Liver (tissue), 8 donors: ENCODE measurements at regions not wholly inside any gene's neighbourhood (a gene's known extent, or its start where the extent isn't known, plus 50 kb on each side); places are given as distances from the start of the nearest gene placed in this dataset.

Source experiments
- DNase-seq: peaks from one replicate; pipeline ENCODE4 v3.0.0-alpha.2; 2017; ENCODE audit warnings: low spot score
- H3K27ac ChIP-seq, 2 donors: one replicate each; pipeline ENCODE4 v1.7.0; 2013; ENCODE audit warnings: inconsistent platforms in 2 of 2, low read length in 2 of 2, control low read depth in 1 of 2, low read depth in 1 of 2, mild to moderate bottlenecking in 1 of 2
- H3K27me3 ChIP-seq, 4 donors: one replicate each; pipeline versions ENCODE4 v1.6.1 to v1.7.0; 2013; ENCODE audit warnings: low read length in 3 of 4, inconsistent platforms in 1 of 4, mild to moderate bottlenecking in 1 of 4, moderate library complexity in 1 of 4; ENCODE audit not compliant: control insufficient read depth in 4 of 4, insufficient read depth in 4 of 4
- H3K36me3 ChIP-seq, 4 donors: one replicate each; pipeline versions ENCODE4 v1.6.1 to v1.7.0; 2013; ENCODE audit warnings: low read length in 3 of 4, mild to moderate bottlenecking in 3 of 4, low read depth in 1 of 4, moderate library complexity in 1 of 4; ENCODE audit not compliant: control insufficient read depth in 4 of 4, insufficient read depth in 3 of 4
- H3K4me1 ChIP-seq, 4 donors: one replicate each; pipeline versions ENCODE4 v1.6.1 to v1.7.0; 2013; ENCODE audit warnings: low read length in 3 of 4, mild to moderate bottlenecking in 3 of 4, moderate library complexity in 1 of 4; ENCODE audit not compliant: control insufficient read depth in 4 of 4, insufficient read depth in 4 of 4
- H3K4me3 ChIP-seq, 3 donors: one replicate each; pipeline versions ENCODE4 v1.6.1 to v1.7.0; 2013; ENCODE audit warnings: low read length in 3 of 3, control low read depth in 1 of 3, low read depth in 1 of 3, mild to moderate bottlenecking in 1 of 3
- H3K9ac ChIP-seq, 2 donors: one replicate each; pipeline ENCODE4 v1.7.0; 2013; ENCODE audit warnings: low read length in 2 of 2, mild to moderate bottlenecking in 2 of 2, moderate library complexity in 2 of 2, control low read depth in 1 of 2, low read depth in 1 of 2
- H3K9me3 ChIP-seq, 4 donors: one replicate each; pipeline versions ENCODE4 v1.6.1 to v1.7.0; 2013; ENCODE audit warnings: low read length in 3 of 4; ENCODE audit not compliant: control insufficient read depth in 4 of 4
- EGR1 ChIP-seq, 2 donors: IDR thresholded peaks; 2 replicates each; pipeline ENCODE4 v1.6.1; 2016 to 2018; ENCODE audit warnings: antibody characterized with exemption in 2 of 2, low read depth in 2 of 2
- FOXA1 ChIP-seq: IDR thresholded peaks from 2 replicates; pipeline ENCODE4 v1.6.1; 2016; ENCODE audit warnings: antibody characterized with exemption
- FOXA2 ChIP-seq: IDR thresholded peaks from 2 replicates; pipeline ENCODE4 v1.6.1; 2016; ENCODE audit warnings: antibody characterized with exemption
- GABPA ChIP-seq, 2 donors: IDR thresholded peaks in 1 of 2; conservative IDR thresholded peaks in 1 of 2; 2 replicates each; pipeline ENCODE4 v1.6.1; 2016; ENCODE audit warnings: antibody characterized with exemption in 2 of 2, mild to moderate bottlenecking in 1 of 2, moderate library complexity in 1 of 2
- HNF4A ChIP-seq, 2 donors: conservative IDR thresholded peaks; 2 replicates each; pipeline ENCODE4 v1.6.1; 2016; ENCODE audit warnings: antibody characterized with exemption in 2 of 2, mild to moderate bottlenecking in 2 of 2
- HNF4G ChIP-seq: IDR thresholded peaks from 2 replicates; pipeline ENCODE4 v1.6.1; 2016; ENCODE audit warnings: antibody characterized with exemption
- JUND ChIP-seq, 2 donors: IDR thresholded peaks; 2 replicates each; pipeline ENCODE4 v1.6.1; 2016; ENCODE audit warnings: antibody characterized with exemption in 2 of 2
- NR2F2 ChIP-seq: IDR thresholded peaks from 2 replicates; pipeline ENCODE4 v1.6.1; 2016; ENCODE audit warnings: antibody characterized with exemption
- RAD21 ChIP-seq, 2 donors: IDR thresholded peaks; 2 replicates each; pipeline ENCODE4 v1.6.1; 2016; ENCODE audit warnings: antibody characterized with exemption in 2 of 2, mild to moderate bottlenecking in 2 of 2
- RXRA ChIP-seq, 2 donors: IDR thresholded peaks; 2 replicates each; pipeline ENCODE4 v1.6.1; 2017 to 2018; ENCODE audit warnings: antibody characterized with exemption in 2 of 2, mild to moderate bottlenecking in 1 of 2
- SP1 ChIP-seq: IDR thresholded peaks from 2 replicates; pipeline ENCODE4 v1.6.1; 2018; ENCODE audit warnings: antibody characterized with exemption, mild to moderate bottlenecking
- TAF1 ChIP-seq: conservative IDR thresholded peaks from 2 replicates; pipeline ENCODE4 v1.6.1; 2016; ENCODE audit warnings: antibody characterized with exemption, mild to moderate bottlenecking
- YY1 ChIP-seq: IDR thresholded peaks from 2 replicates; pipeline ENCODE4 v1.6.1; 2016; ENCODE audit warnings: antibody characterized with exemption, mild to moderate bottlenecking
- WGBS: extraction: QIAGEN DNeasy Blood & Tissue Kit; methylation state at CpG from one replicate; pipeline ENCODE4 v1.1.7; 2013; 5-methylcytosine and 5-hydroxymethylcytosine counted together
- TF ChIP-seq, protein P1 (sequence below): IDR thresholded peaks from 2 replicates; pipeline ENCODE4 v1.6.1; 2016; ENCODE audit warnings: antibody characterized with exemption
- TF ChIP-seq, protein P2 (sequence below): IDR thresholded peaks from 2 replicates; pipeline ENCODE4 v1.6.1; 2016; ENCODE audit warnings: antibody characterized with exemption
- TF ChIP-seq, protein P3 (sequence below): IDR thresholded peaks from 2 replicates; pipeline ENCODE4 v1.6.1; 2016; ENCODE audit warnings: antibody characterized with exemption, mild to moderate bottlenecking
- TF ChIP-seq, protein P4 (sequence below): fragments of 150-350 bp; IDR thresholded peaks from 2 replicates; pipeline ENCODE4 v1.5.1; 2017; ENCODE audit warnings: improper control_type of control experiment, low read depth, low read length; ENCODE audit not compliant: missing input control
- TF ChIP-seq, protein P5 (sequence below): IDR thresholded peaks from 2 replicates; pipeline ENCODE4 v1.6.1; 2016; ENCODE audit warnings: antibody characterized with exemption
- donor health status: healthy.
- donor health status: healthy.
- donor health status: healthy.
- donor health status: healthy.
- donor health status: healthy.

DNA sequence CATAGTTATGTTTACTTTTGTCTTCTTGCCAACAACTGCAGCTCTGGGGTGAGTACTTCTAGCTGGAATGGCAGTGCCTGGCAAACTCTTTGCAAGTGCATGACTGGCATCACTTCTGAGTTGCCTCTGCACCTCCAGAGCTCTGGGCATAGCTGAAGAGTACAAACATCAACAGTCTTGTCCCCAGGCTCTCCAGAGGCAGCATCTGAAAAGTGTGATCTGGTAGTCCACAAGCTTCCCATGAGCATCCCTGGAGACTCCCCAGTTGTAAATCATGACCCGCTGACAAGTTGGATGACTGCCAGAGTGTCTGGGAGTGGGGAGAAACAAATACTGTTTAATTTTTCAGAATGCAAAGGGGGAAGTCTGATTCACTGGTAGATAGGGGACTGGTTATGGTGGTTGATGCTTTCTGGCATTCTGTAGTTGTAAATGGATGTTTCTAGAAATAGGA, 138.9 kb upstream of the CDK13 start:
- no peak overlapping the region for H3K9ac ChIP-seq
- TF ChIP-seq YY1 = no peak
- TF ChIP-seq, protein P1, sequence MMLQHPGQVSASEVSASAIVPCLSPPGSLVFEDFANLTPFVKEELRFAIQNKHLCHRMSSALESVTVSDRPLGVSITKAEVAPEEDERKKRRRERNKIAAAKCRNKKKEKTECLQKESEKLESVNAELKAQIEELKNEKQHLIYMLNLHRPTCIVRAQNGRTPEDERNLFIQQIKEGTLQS = no peak
- no peak for TF ChIP-seq RXRA (IDR thresholded peaks at IDR 0.05)
- no peak for TF ChIP-seq GABPA (IDR thresholded peaks at IDR 0.05 in 1 of 2, conservative IDR thresholded peaks at IDR 0.05 in 1 of 2)
- TF ChIP-seq, protein P2, sequence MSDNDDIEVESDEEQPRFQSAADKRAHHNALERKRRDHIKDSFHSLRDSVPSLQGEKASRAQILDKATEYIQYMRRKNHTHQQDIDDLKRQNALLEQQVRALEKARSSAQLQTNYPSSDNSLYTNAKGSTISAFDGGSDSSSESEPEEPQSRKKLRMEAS = no peak
- H3K27ac ChIP-seq = no peak overlapping the region
- no peaks in the 10 kb centered on the region for H3K36me3 ChIP-seq
- H3K4me1 ChIP-seq = no peaks in the 10 kb centered on the region
- peaks cover 0 to 3% (median 0%) of the 10 kb centered on the region in 4 donors for H3K27me3 ChIP-seq
- 71% methylated on average over 1 of the region's 1 CpG for WGBS
- no peaks in the 10 kb centered on the region for H3K9me3 ChIP-seq
- H3K4me3 ChIP-seq = no peak overlapping the region
- DNase-seq = no peak

DNA sequence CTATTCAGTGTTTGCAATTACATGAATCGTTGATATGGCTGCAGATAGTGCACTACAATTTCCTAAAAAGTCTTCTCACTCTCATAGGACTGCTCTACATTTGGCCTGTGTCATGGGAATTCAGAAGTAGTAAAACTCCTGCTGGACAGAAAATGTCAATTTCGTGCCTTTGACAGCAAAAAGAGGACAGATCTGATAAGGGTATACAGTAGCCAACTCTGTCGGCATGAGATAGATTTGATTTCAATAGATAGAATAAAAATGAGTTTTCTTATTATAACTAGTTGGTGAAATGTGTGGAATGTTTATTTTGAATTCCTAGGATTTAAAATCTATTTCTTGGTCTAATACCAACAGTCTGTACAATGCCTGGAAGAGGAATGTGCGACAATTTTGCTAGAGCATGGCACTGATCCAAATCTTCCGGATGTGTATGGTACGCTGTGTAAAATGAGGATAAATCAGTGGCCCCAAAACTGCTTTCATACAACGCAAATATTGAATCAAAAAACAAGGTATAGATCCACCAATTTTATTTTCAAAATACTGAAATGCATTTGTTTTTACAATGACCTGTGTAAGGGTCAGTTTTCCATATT, 133.5 kb upstream of the CDK13 start:
- WGBS = 79% methylated on average over 7 of the region's 7 CpGs
- DNase-seq = no peak
- no peaks in the 10 kb centered on the region for H3K36me3 ChIP-seq
- H3K9me3 ChIP-seq = no peaks in the 10 kb centered on the region
- peaks cover 0 to 3% (median 0%) of the 10 kb centered on the region in 4 donors for H3K27me3 ChIP-seq
- no peak overlapping the region for H3K9ac ChIP-seq
- H3K27ac ChIP-seq = no peak overlapping the region
- TF ChIP-seq RAD21 (IDR thresholded peaks at IDR 0.05) (no peak), HNF4A (conservative IDR thresholded peaks at IDR 0.05) (no peak), GABPA (IDR thresholded peaks at IDR 0.05 in 1 of 2, conservative IDR thresholded peaks at IDR 0.05 in 1 of 2) (no peak), NR2F2 (no peak), YY1 (no peak), FOXA1 (no peak), FOXA2 (no peak), HNF4G (no peak), EGR1 (IDR thresholded peaks at IDR 0.05; ENCODE audit: low read depth in 2 of 2) (no peak), TAF1 (no peak), JUND (IDR thresholded peaks at IDR 0.05) (no peak), SP1 (no peak), RXRA (IDR thresholded peaks at IDR 0.05) (no peak)
- TF ChIP-seq, protein P2 = no peak
- TF ChIP-seq, protein P3, sequence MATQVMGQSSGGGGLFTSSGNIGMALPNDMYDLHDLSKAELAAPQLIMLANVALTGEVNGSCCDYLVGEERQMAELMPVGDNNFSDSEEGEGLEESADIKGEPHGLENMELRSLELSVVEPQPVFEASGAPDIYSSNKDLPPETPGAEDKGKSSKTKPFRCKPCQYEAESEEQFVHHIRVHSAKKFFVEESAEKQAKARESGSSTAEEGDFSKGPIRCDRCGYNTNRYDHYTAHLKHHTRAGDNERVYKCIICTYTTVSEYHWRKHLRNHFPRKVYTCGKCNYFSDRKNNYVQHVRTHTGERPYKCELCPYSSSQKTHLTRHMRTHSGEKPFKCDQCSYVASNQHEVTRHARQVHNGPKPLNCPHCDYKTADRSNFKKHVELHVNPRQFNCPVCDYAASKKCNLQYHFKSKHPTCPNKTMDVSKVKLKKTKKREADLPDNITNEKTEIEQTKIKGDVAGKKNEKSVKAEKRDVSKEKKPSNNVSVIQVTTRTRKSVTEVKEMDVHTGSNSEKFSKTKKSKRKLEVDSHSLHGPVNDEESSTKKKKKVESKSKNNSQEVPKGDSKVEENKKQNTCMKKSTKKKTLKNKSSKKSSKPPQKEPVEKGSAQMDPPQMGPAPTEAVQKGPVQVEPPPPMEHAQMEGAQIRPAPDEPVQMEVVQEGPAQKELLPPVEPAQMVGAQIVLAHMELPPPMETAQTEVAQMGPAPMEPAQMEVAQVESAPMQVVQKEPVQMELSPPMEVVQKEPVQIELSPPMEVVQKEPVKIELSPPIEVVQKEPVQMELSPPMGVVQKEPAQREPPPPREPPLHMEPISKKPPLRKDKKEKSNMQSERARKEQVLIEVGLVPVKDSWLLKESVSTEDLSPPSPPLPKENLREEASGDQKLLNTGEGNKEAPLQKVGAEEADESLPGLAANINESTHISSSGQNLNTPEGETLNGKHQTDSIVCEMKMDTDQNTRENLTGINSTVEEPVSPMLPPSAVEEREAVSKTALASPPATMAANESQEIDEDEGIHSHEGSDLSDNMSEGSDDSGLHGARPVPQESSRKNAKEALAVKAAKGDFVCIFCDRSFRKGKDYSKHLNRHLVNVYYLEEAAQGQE = no peak
- TF ChIP-seq, protein P1 = no peak
- TF ChIP-seq, protein P4, sequence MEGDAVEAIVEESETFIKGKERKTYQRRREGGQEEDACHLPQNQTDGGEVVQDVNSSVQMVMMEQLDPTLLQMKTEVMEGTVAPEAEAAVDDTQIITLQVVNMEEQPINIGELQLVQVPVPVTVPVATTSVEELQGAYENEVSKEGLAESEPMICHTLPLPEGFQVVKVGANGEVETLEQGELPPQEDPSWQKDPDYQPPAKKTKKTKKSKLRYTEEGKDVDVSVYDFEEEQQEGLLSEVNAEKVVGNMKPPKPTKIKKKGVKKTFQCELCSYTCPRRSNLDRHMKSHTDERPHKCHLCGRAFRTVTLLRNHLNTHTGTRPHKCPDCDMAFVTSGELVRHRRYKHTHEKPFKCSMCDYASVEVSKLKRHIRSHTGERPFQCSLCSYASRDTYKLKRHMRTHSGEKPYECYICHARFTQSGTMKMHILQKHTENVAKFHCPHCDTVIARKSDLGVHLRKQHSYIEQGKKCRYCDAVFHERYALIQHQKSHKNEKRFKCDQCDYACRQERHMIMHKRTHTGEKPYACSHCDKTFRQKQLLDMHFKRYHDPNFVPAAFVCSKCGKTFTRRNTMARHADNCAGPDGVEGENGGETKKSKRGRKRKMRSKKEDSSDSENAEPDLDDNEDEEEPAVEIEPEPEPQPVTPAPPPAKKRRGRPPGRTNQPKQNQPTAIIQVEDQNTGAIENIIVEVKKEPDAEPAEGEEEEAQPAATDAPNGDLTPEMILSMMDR = no peak
- TF ChIP-seq, protein P5, sequence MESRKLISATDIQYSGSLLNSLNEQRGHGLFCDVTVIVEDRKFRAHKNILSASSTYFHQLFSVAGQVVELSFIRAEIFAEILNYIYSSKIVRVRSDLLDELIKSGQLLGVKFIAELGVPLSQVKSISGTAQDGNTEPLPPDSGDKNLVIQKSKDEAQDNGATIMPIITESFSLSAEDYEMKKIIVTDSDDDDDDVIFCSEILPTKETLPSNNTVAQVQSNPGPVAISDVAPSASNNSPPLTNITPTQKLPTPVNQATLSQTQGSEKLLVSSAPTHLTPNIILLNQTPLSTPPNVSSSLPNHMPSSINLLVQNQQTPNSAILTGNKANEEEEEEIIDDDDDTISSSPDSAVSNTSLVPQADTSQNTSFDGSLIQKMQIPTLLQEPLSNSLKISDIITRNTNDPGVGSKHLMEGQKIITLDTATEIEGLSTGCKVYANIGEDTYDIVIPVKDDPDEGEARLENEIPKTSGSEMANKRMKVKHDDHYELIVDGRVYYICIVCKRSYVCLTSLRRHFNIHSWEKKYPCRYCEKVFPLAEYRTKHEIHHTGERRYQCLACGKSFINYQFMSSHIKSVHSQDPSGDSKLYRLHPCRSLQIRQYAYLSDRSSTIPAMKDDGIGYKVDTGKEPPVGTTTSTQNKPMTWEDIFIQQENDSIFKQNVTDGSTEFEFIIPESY = no peak
- no peaks in the 10 kb centered on the region for H3K4me1 ChIP-seq
- no peak overlapping the region for H3K4me3 ChIP-seq
